Aorta (tissue), 5 donors: ENCODE measurements at regions not wholly inside any gene's neighbourhood (a gene's known extent, or its start where the extent isn't known, plus 50 kb on each side); places are given as distances from the start of the nearest gene placed in this dataset.
"Not testable (repeated sequence)": the region's sequence is repeated elsewhere in the genome, so short reads cannot be mapped to it uniquely, and the experiment has no call there.

ENCODE experiments used
- ATAC-seq: fragments of 200-7000 bp; cut with Tn5 transposase; one replicate; pipeline ENCODE4 v1.9.1; 2022; ENCODE audit warnings: moderate library complexity; ENCODE audit not compliant: low FRiP score
- DNase-seq, 2 donors: peaks; one replicate each; pipeline ENCODE4 v3.0.0-alpha.2; 2020
- H3K27ac ChIP-seq, 2 donors: one replicate each; pipeline ENCODE4 v1.5.1; 2013; ENCODE audit warnings: low read length in 2 of 2, mild to moderate bottlenecking in 2 of 2, moderate library complexity in 2 of 2, control low read depth in 1 of 2, inconsistent platforms in 1 of 2, low read depth in 1 of 2
- H3K27me3 ChIP-seq, 2 donors: one replicate each; pipeline ENCODE4 v1.6.1; 2013; ENCODE audit warnings: control low read depth in 1 of 2, low read length in 1 of 2, mild to moderate bottlenecking in 1 of 2, moderate library complexity in 1 of 2; ENCODE audit not compliant: insufficient read depth in 2 of 2, control insufficient read depth in 1 of 2
- H3K36me3 ChIP-seq, 2 donors: one replicate each; pipeline ENCODE4 v1.6.1; 2013; ENCODE audit warnings: control low read depth in 1 of 2, low read length in 1 of 2, mild to moderate bottlenecking in 1 of 2; ENCODE audit not compliant: insufficient read depth in 2 of 2, control insufficient read depth in 1 of 2
- H3K4me1 ChIP-seq, 2 donors: one replicate each; pipeline ENCODE4 v1.6.1; 2013; ENCODE audit warnings: low read length in 2 of 2, control low read depth in 1 of 2, mild to moderate bottlenecking in 1 of 2, moderate library complexity in 1 of 2; ENCODE audit not compliant: insufficient read depth in 2 of 2, control insufficient read depth in 1 of 2
- H3K4me3 ChIP-seq, 2 donors: one replicate each; pipeline ENCODE4 v1.5.1; 2013; ENCODE audit warnings: low read length in 2 of 2, control low read depth in 1 of 2, mild to moderate bottlenecking in 1 of 2
- H3K9me3 ChIP-seq: one replicate; pipeline ENCODE4 v1.6.1; 2013; ENCODE audit warnings: mild to moderate bottlenecking, low read length; ENCODE audit not compliant: control insufficient read depth
- WGBS, 2 donors: extraction: QIAGEN DNeasy Blood & Tissue Kit; methylation state at CpG; one replicate each; pipeline ENCODE4 v1.1.7; 2013; 5-methylcytosine and 5-hydroxymethylcytosine counted together
- intact Hi-C, 2 donors: fragments of 100-400 bp; cut with DNase I; formaldehyde crosslinking; loops; one replicate each; pipeline versions ENCODE4 v1.14.2 to v1.15.0; 2022
- donor health status: healthy with polysubstance abuse.
- donor health status: Bipolar disorder and iron deficiency.
- donor health status: DM: no; HTN: no; CAD: no.
- donor health status: DM: no; HTN: no; CAD: no.
- donor health status: DM: yes; HTN: yes; CAD: no.

GRCh38 chrX:145393702-145394235, 146.5 kb downstream of the SPANXN1 start:
- no peaks in the 10 kb centered on the region for H3K27me3 ChIP-seq
- no peaks in the 10 kb centered on the region for H3K4me1 ChIP-seq
- 28 to 40% methylated on average over 6 of the region's 6 CpGs for WGBS, 2 donors
- no peak for ATAC-seq
- peak in 1 of 2 donors; percentile 57 for DNase-seq
- H3K27ac ChIP-seq, result no peak overlapping the region
- intact Hi-C loops, result no loop called here
- H3K9me3 ChIP-seq, result peaks cover 3% of the 10 kb centered on the region
- H3K36me3 ChIP-seq, result no peaks in the 10 kb centered on the region
- H3K4me3 ChIP-seq, result no peak overlapping the region

DNA sequence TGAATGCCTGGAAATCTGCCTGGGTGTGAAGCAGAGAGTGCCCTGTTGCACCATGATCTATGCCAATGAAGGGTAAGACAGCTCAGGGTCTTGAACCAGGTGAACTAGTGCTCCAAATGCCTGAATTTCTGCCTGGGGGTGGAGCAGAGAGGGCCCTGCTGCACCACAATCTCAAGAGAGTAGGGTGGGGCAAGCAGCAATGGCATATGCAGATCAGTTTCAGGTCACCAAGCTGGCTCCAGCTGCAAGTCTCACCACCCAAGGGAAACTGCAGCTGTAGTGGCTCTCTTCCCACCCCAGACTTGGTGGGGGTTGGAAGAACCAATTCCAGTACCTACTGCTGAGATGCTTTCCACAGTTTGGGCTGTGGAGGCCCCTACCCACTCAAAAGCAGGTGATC, 147.0 kb downstream of the SPANXN1 start:
- H3K36me3 ChIP-seq, result no peaks in the 10 kb centered on the region
- no peak overlapping the region for H3K27ac ChIP-seq
- H3K27me3 ChIP-seq, result no peaks in the 10 kb centered on the region
- no peaks in the 10 kb centered on the region for H3K4me1 ChIP-seq
- ATAC-seq (no peak), DNase-seq (no peak)
- peaks cover 3% of the 10 kb centered on the region for H3K9me3 ChIP-seq
- intact Hi-C loops, result no loop called here
- H3K4me3 ChIP-seq, result no peak overlapping the region

DNA sequence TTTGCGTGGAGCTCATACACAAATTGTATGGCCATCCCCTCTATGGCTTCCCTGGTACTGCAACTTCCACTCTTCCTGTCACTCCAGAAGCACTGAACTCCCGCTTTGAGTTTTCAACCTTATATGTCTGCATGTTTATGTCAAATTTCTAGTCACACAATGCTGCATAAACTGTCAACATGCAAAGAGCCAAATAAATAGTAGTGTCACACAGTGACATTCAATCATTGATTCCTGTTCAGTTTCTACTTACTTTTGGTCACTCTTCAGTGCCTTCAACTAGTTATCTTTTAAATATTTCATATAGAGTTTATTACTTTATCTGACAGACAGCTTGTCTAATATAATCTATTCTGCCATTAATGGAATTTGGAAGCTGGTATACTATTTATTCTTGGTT, 149.3 kb downstream of the SPANXN1 start:
- H3K9me3 ChIP-seq, result peaks cover 3% of the 10 kb centered on the region
- intact Hi-C loops, result no loop called here
- WGBS, 2 donors, result 71 to 92% methylated on average over 2 of the region's 2 CpGs
- no peaks in the 10 kb centered on the region for H3K4me1 ChIP-seq
- H3K4me3 ChIP-seq, result no peak overlapping the region
- H3K27me3 ChIP-seq, result no peaks in the 10 kb centered on the region
- no peaks in the 10 kb centered on the region for H3K36me3 ChIP-seq
- no peak for DNase-seq
- no peak for ATAC-seq
- no peak overlapping the region for H3K27ac ChIP-seq

- WGBS, 2 donors, result 0 to 2% methylated on average over 1 of the region's 1 CpG
Observed at GRCh38 chrX:145405012-145405411, 157.7 kb downstream of the SPANXN1 start.

DNA sequence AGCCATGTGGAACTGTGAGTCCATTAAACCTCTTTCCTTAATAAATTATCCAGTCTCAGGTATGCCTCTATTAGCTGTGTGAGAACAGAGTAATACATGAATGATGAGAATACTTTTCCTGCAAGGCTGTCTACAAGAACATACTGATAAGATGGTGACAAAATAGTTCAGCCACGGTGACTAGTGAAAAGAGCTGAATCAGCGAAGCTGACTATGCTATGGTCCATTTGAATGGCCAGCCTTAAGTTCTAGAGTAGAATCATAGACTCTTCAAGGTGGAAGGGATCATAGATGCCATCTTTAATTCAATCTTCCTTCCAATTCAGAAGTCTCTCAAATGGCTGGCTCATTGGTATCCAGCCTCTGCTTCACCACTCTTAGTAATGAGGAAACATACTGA, 163.3 kb downstream of the SPANXN1 start:
- intact Hi-C loops, result no loop called here
- ATAC-seq (no peak), DNase-seq (no peak)
- Histone ChIP-seq H3K27me3 (no peaks in the 10 kb centered on the region), H3K9me3 (no peaks in the 10 kb centered on the region), H3K4me3 (no peak overlapping the region), H3K4me1 (no peaks in the 10 kb centered on the region), H3K36me3 (no peaks in the 10 kb centered on the region), H3K27ac (no peak overlapping the region)
- WGBS, 2 donors, result 57 to 77% methylated on average over 2 of the region's 2 CpGs

More at GRCh38 chrX:145405012-145405411, 157.7 kb downstream of the SPANXN1 start:
- intact Hi-C loops, result no loop called here
- H3K27ac ChIP-seq, result no peak overlapping the region
- H3K4me1 ChIP-seq, result no peaks in the 10 kb centered on the region
- no peaks in the 10 kb centered on the region for H3K36me3 ChIP-seq
- no peak for ATAC-seq
- no peak overlapping the region for H3K4me3 ChIP-seq
- H3K27me3 ChIP-seq, result no peaks in the 10 kb centered on the region
- DNase-seq, result no peak
- no peaks in the 10 kb centered on the region for H3K9me3 ChIP-seq

DNA sequence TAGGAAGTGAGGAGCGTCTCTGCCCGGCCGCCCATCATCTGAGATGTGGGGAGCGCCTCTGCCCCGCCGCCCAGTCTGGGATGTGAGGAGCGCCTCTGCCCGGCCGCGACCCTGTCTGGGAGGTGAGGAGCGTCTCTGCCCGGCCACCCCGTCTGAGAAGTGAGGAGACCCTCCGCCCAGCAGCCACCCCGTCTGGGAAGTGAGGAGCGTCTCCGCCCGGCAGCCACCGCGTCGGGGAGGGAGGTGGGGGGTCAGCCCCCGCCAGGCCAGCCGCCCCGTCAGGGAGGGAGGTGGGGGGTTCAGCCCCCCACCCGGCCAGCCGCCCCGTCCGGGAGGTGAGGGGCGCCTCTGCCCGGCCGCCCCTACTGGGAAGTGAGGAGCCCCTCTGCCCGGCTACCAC, 188.9 kb downstream of the SPANXN1 start:
- H3K4me3 ChIP-seq, intact Hi-C loops, ATAC-seq, H3K27me3 ChIP-seq, H3K4me1 ChIP-seq, H3K36me3 ChIP-seq, H3K9me3 ChIP-seq, H3K27ac ChIP-seq, DNase-seq: not testable (repeated sequence)
- 95 to 97% methylated on average over 25 to 32 of the region's 32 CpGs for WGBS, 2 donors

DNA sequence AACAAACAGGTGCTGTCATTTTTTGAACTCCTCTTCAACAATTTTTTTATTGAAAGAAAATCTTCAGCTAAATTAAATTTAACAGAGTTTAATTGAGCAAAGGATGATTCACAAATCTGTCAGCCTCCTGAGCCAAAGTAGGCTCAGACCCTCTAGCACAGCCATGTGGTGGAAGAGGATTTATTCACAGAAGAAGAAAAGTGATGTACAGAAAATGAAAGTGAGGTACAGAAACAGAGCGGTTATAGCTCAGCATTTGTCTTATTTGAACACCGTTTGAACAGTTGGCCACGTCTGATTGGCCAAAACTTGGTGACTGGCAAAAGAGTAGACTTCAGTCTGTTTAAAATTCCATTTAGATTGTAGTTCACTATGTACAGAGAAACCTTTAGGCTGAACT, 217.3 kb downstream of the SPANXN1 start:
- Histone ChIP-seq H3K4me3 (no peak overlapping the region), H3K27me3 (no peaks in the 10 kb centered on the region), H3K36me3 (no peaks in the 10 kb centered on the region), H3K4me1 (no peaks in the 10 kb centered on the region), H3K9me3 (no peaks in the 10 kb centered on the region), H3K27ac (no peak overlapping the region)
- intact Hi-C loops, result no loop called here
- ATAC-seq, result no peak
- no peak for DNase-seq
- WGBS, 2 donors, result 67 to 80% methylated on average over 3 of the region's 3 CpGs

DNA sequence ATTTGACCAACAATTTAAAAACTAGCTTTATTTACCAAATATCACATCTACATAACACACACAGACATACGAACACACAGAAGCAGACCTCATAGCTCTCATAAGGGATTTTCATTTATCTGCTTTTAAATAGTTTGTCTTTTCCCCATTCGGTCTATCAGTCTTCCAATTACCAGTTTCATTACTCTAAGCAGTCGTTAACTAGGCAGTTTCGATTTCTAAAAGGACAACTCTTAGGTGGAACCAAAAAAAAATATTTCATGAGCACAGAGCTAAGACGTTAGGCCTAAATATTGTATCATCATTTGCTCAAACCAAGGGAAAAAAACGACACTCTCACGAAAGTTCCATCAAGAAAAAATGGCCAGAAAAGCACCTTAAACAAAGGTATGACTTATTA, 228.4 kb downstream of the SPANXN1 start:
- 57 to 77% methylated on average over 7 of the region's 7 CpGs for WGBS, 2 donors
- ATAC-seq (no peak), DNase-seq (no peak)
- Histone ChIP-seq H3K36me3 (no peaks in the 10 kb centered on the region), H3K27me3 (no peaks in the 10 kb centered on the region), H3K9me3 (no peaks in the 10 kb centered on the region), H3K4me1 (no peaks in the 10 kb centered on the region), H3K27ac (no peak overlapping the region), H3K4me3 (no peak overlapping the region)
- intact Hi-C loops, result no loop called here

- DNase-seq (no peak), ATAC-seq (no peak)
- no peaks in the 10 kb centered on the region for H3K9me3 ChIP-seq
- intact Hi-C loops, result no loop called here
- no peaks in the 10 kb centered on the region for H3K4me1 ChIP-seq
- no peak overlapping the region for H3K4me3 ChIP-seq
- no peaks in the 10 kb centered on the region for H3K27me3 ChIP-seq
- no peak overlapping the region for H3K27ac ChIP-seq
- H3K36me3 ChIP-seq, result no peaks in the 10 kb centered on the region
Observed at GRCh38 chrX:145484740-145485139, 237.4 kb downstream of the SPANXN1 start.
